ENCODE measurements at regions not wholly inside any gene's neighbourhood (a gene's known extent, or its start where the extent isn't known, plus 50 kb on each side); places are given as distances from the start of the nearest gene placed in this dataset.
"Not testable (repeated sequence)": the region's sequence is repeated elsewhere in the genome, so short reads cannot be mapped to it uniquely, and the experiment has no call there.

GRCh38 chr1:83053446-83053845, 945.5 kb downstream of the TTLL7 start:
- no peak for DNase-seq
- 70 to 86% (median 84%) methylated on average over 4 of the region's 4 CpGs for WGBS, 3 donors
- Histone ChIP-seq H3K4me3 (no peak overlapping the region), H3K36me3 (no peaks in the 10 kb centered on the region), H3K4me1 (ENCODE audit: insufficient read depth) (no peaks in the 10 kb centered on the region), H3K9me3 (no peaks in the 10 kb centered on the region), H3K27ac (no peak overlapping the region), H3K27me3 (no peaks in the 10 kb centered on the region)
- intact Hi-C loops (cut with DNase I): no loop called here
- TF ChIP-seq EP300 (IDR thresholded peaks at IDR 0.05) (no peak), POLR2A (IDR thresholded peaks at IDR 0.05) (no peak)
- TF ChIP-seq, protein P1, sequence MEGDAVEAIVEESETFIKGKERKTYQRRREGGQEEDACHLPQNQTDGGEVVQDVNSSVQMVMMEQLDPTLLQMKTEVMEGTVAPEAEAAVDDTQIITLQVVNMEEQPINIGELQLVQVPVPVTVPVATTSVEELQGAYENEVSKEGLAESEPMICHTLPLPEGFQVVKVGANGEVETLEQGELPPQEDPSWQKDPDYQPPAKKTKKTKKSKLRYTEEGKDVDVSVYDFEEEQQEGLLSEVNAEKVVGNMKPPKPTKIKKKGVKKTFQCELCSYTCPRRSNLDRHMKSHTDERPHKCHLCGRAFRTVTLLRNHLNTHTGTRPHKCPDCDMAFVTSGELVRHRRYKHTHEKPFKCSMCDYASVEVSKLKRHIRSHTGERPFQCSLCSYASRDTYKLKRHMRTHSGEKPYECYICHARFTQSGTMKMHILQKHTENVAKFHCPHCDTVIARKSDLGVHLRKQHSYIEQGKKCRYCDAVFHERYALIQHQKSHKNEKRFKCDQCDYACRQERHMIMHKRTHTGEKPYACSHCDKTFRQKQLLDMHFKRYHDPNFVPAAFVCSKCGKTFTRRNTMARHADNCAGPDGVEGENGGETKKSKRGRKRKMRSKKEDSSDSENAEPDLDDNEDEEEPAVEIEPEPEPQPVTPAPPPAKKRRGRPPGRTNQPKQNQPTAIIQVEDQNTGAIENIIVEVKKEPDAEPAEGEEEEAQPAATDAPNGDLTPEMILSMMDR (IDR thresholded peaks at IDR 0.05): no peak

DNA sequence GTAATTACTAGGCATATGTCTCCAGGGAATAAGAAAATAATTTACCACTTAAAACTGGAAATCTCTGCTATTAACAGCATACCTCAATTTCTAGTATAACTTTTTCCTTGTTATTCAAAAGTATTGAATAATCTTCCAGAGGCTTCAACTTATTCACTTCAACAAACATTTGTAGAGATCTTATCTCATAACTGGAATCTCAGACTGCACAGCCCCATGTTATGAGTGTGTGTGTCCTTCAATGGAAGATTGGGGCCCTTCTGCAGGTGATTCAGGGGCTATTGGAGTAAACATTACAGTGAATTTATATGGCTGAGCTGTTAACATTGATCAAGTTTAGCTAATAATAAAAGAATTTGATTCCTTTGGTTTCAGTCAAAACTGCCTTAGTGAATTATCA, 946.1 kb downstream of the TTLL7 start:
- Histone ChIP-seq H3K4me3 (no peak overlapping the region), H3K27ac (no peak overlapping the region), H3K36me3 (no peaks in the 10 kb centered on the region), H3K27me3 (no peaks in the 10 kb centered on the region), H3K9me3 (no peaks in the 10 kb centered on the region), H3K4me1 (ENCODE audit: insufficient read depth) (no peaks in the 10 kb centered on the region)
- intact Hi-C loops (cut with DNase I): no loop called here
- TF ChIP-seq, protein P1 (IDR thresholded peaks at IDR 0.05): no peak
- TF ChIP-seq POLR2A (IDR thresholded peaks at IDR 0.05) (no peak), EP300 (IDR thresholded peaks at IDR 0.05) (no peak)
- no peak for DNase-seq

DNA sequence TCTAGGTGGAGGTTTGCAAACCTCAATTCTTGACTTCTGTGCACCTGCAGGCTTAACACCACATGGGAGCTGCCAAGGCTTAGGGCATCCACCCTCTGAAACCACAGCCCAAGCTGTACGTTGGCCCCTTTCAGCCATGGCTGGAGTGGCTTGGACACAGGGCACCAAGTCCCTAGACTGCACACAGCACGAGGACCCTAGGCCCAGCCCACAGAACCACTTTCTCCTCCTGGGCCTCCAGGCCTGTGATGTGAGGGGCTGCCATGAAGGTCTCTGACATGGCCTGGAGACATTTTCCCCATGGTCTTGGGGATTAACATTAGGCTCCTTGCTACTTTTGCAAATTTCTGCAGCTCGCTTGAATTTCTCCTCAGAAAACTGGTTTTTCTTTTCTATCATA, 947.9 kb downstream of the TTLL7 start:
- intact Hi-C loops (cut with DNase I): not testable (repeated sequence)

GRCh38 chr1:83043244-83043643, 955.7 kb downstream of the TTLL7 start:
- intact Hi-C loops (cut with DNase I): no loop called here

More for the DNA sequence above, 947.9 kb downstream of the TTLL7 start:
- DNase-seq; H3K36me3 ChIP-seq; H3K9me3 ChIP-seq; H3K27ac ChIP-seq; H3K4me1 ChIP-seq (ENCODE audit: insufficient read depth); H3K4me3 ChIP-seq; H3K27me3 ChIP-seq: not testable (repeated sequence)
- WGBS, 3 donors: 95 to 97% (median 96%) methylated on average over 3 of the region's 3 CpGs

GRCh38 chr1:83039091-83039490, 959.8 kb downstream of the TTLL7 start:
- H3K27me3 ChIP-seq; H3K36me3 ChIP-seq; H3K4me3 ChIP-seq; H3K9me3 ChIP-seq; DNase-seq; intact Hi-C loops (cut with DNase I); H3K4me1 ChIP-seq (ENCODE audit: insufficient read depth); H3K27ac ChIP-seq: not testable (repeated sequence)
- 93 to 95% (median 95%) methylated on average over 6 of the region's 6 CpGs for WGBS, 3 donors

More at GRCh38 chr1:83043244-83043643, 955.7 kb downstream of the TTLL7 start:
- Histone ChIP-seq H3K4me3 (no peak overlapping the region), H3K36me3 (no peaks in the 10 kb centered on the region), H3K27ac (no peak overlapping the region), H3K9me3 (no peaks in the 10 kb centered on the region), H3K27me3 (no peaks in the 10 kb centered on the region), H3K4me1 (ENCODE audit: insufficient read depth) (no peaks in the 10 kb centered on the region)
- TF ChIP-seq, protein P1 (IDR thresholded peaks at IDR 0.05): no peak
- no peak for TF ChIP-seq POLR2A (IDR thresholded peaks at IDR 0.05)
- TF ChIP-seq EP300 (IDR thresholded peaks at IDR 0.05): no peak
- no peak for DNase-seq
- WGBS, 3 donors: 73 to 93% (median 84%) methylated on average over 1 of the region's 1 CpG

DNA sequence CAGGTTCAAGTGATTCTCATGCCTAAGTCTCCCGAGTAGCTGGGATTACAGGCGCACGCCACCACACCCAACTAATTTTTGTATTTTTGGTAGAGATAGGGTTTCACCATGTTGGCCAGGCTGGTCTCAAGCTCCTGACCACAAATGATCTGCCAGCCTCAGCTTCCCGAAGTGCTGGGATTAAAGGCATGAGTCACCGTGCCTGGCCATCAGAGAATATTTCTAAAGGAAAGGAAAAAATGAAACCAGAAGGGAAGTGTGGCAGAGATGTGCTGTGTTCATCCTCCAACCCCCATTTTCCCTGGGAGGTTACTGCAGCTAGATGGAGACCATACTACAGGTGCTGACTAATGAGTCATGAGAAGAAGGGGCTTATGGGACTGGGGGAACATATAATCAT, 964.1 kb downstream of the TTLL7 start:
- no peaks in the 10 kb centered on the region for H3K27me3 ChIP-seq
- no peak overlapping the region for H3K4me3 ChIP-seq
- TF ChIP-seq, protein P1 (IDR thresholded peaks at IDR 0.05): no peak
- TF ChIP-seq POLR2A (IDR thresholded peaks at IDR 0.05) (no peak), EP300 (IDR thresholded peaks at IDR 0.05) (no peak)
- H3K4me1 ChIP-seq (ENCODE audit: insufficient read depth): no peaks in the 10 kb centered on the region
- WGBS, 3 donors: 79 to 95% (median 91%) methylated on average over 5 of the region's 5 CpGs
- H3K36me3 ChIP-seq: no peaks in the 10 kb centered on the region
- no peak for DNase-seq
- intact Hi-C loops (cut with DNase I): no loop called here
- H3K27ac ChIP-seq: no peak overlapping the region
- no peaks in the 10 kb centered on the region for H3K9me3 ChIP-seq
